Muscle of arm (tissue), 1 donor: ENCODE measurements at regions not wholly inside any gene's neighbourhood (a gene's known extent, or its start where the extent isn't known, plus 50 kb on each side); places are given as distances from the start of the nearest gene placed in this dataset.
"Not testable (repeated sequence)": the region's sequence is repeated elsewhere in the genome, so short reads cannot be mapped to it uniquely, and the experiment has no call there.

ENCODE experiments used
- DNase-seq: peaks from one replicate; pipeline ENCODE4 v3.0.0-alpha.2; 2013

GRCh38 chr7:91567081-91568012, 303.1 kb downstream of the FZD1 start:
- DNase-seq: no peak

GRCh38 chr7:91568138-91568537, 303.9 kb downstream of the FZD1 start:
- no peak for DNase-seq

- no peak for DNase-seq
Observed at GRCh38 chr7:91569728-91570457, 305.7 kb downstream of the FZD1 start.

- DNase-seq: peak; percentile 49
Observed at GRCh38 chr7:91570560-91570959, 306.3 kb downstream of the FZD1 start.

GRCh38 chr7:91571601-91572000, 307.4 kb downstream of the FZD1 start:
- DNase-seq: no peak

- no peak for DNase-seq
Observed at GRCh38 chr7:91573405-91573804, 307.1 kb downstream of the MTERF1 start.

- not testable (repeated sequence) for DNase-seq
Observed at GRCh38 chr7:91576459-91576858, 304.0 kb downstream of the MTERF1 start.

GRCh38 chr7:91579837-91580236, 300.7 kb downstream of the MTERF1 start:
- no peak for DNase-seq

GRCh38 chr7:91582799-91583477, 297.6 kb downstream of the MTERF1 start:
- no peak for DNase-seq

GRCh38 chr7:91596287-91596686, 284.2 kb downstream of the MTERF1 start:
- DNase-seq: no peak

GRCh38 chr7:91598791-91599190, 281.7 kb downstream of the MTERF1 start:
- DNase-seq: no peak

- no peak for DNase-seq
Observed at GRCh38 chr7:91600112-91600511, 280.4 kb downstream of the MTERF1 start.

GRCh38 chr7:91603707-91604106, 276.8 kb downstream of the MTERF1 start:
- DNase-seq: no peak

GRCh38 chr7:91608606-91609005, 271.9 kb downstream of the MTERF1 start:
- no peak for DNase-seq

GRCh38 chr7:91609525-91609924, 271.0 kb downstream of the MTERF1 start:
- no peak for DNase-seq

- DNase-seq: peak; percentile 35
Observed at GRCh38 chr7:91614431-91614830, 266.1 kb downstream of the MTERF1 start.

GRCh38 chr7:91618776-91619765, 261.4 kb downstream of the MTERF1 start:
- peak; percentile 22 for DNase-seq

- no peak for DNase-seq
Observed at GRCh38 chr7:91620827-91621226, 259.7 kb downstream of the MTERF1 start.

- not testable (repeated sequence) for DNase-seq
Observed at GRCh38 chr7:91627324-91627723, 253.2 kb downstream of the MTERF1 start.

- no peak for DNase-seq
Observed at GRCh38 chr7:91628742-91629141, 251.8 kb downstream of the MTERF1 start.
